Neural cell (in vitro differentiated cells): ENCODE measurements at regions not wholly inside any gene's neighbourhood (a gene's known extent, or its start where the extent isn't known, plus 50 kb on each side); places are given as distances from the start of the nearest gene placed in this dataset.

Source experiments
- EP300 ChIP-seq: fragments of 450-650 bp; conservative IDR thresholded peaks from 2 replicates; pipeline ENCODE4 v1.6.1; 2014; ENCODE audit warnings: antibody characterized with exemption, mild to moderate bottlenecking, moderate library complexity; ENCODE audit not compliant: poor library complexity, severe bottlenecking
- EZH2 ChIP-seq: fragments of 200-600, 300-800 bp; shearing (Covaris generic), sonication (generic); IDR thresholded peaks from 2 replicates; pipeline ENCODE4 v1.6.1; 2014; ENCODE audit warnings: antibody characterized with exemption, low read length, borderline replicate concordance, mild to moderate bottlenecking; ENCODE audit not compliant: insufficient read depth, poor library complexity, severe bottlenecking
- POLR2AphosphoS5 ChIP-seq: IDR thresholded peaks from 2 replicates; pipeline ENCODE4 v1.6.1; 2012
- RAD21 ChIP-seq: fragments of 450-650 bp; conservative IDR thresholded peaks from 2 replicates; pipeline ENCODE4 v1.6.1; 2014; ENCODE audit warnings: antibody characterized with exemption, mild to moderate bottlenecking, moderate library complexity
- SMC3 ChIP-seq: fragments of 450-650 bp; conservative IDR thresholded peaks from 2 replicates; pipeline ENCODE4 v1.6.1; 2014; ENCODE audit warnings: antibody characterized with exemption, mild to moderate bottlenecking, moderate library complexity; ENCODE audit not compliant: poor library complexity
- TAF1 ChIP-seq: IDR thresholded peaks from 2 replicates; pipeline ENCODE4 v1.6.1; 2012; ENCODE audit warnings: low read depth
- TF ChIP-seq, protein P1 (sequence below): fragments of 450-650 bp; IDR thresholded peaks from 2 replicates; pipeline ENCODE4 v1.5.1; 2014; ENCODE audit warnings: antibody characterized with exemption, mild to moderate bottlenecking, moderate library complexity; ENCODE audit not compliant: poor library complexity, severe bottlenecking
- TF ChIP-seq, protein P2 (sequence below): IDR thresholded peaks from 2 replicates; pipeline ENCODE4 v1.6.1; 2012; ENCODE audit warnings: borderline replicate concordance

DNA sequence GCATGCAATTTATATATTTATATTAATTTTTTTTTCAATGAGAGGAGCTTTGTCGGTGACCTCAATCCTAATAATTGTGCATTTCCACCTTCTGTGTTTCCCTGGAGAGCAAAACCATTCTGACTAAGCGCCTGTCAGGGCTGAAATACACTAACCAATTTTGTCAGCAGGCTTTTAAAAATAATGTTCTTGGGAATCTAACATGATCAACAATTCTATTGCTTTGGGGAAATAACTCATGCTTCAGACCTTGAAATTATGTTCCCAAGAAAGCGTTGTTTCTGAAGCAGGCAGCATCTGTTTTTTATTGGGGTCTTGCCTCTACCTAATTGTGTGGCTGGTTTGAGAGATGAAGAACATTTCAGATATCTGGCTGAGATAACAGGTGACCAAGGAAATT, 129.1 kb upstream of the ALKAL2 start:
- TF ChIP-seq, protein P1, sequence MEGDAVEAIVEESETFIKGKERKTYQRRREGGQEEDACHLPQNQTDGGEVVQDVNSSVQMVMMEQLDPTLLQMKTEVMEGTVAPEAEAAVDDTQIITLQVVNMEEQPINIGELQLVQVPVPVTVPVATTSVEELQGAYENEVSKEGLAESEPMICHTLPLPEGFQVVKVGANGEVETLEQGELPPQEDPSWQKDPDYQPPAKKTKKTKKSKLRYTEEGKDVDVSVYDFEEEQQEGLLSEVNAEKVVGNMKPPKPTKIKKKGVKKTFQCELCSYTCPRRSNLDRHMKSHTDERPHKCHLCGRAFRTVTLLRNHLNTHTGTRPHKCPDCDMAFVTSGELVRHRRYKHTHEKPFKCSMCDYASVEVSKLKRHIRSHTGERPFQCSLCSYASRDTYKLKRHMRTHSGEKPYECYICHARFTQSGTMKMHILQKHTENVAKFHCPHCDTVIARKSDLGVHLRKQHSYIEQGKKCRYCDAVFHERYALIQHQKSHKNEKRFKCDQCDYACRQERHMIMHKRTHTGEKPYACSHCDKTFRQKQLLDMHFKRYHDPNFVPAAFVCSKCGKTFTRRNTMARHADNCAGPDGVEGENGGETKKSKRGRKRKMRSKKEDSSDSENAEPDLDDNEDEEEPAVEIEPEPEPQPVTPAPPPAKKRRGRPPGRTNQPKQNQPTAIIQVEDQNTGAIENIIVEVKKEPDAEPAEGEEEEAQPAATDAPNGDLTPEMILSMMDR: no peak
- TF ChIP-seq TAF1: no peak
- TF ChIP-seq POLR2AphosphoS5: no peak
- no peak for TF ChIP-seq RAD21
- TF ChIP-seq EP300: no peak
- TF ChIP-seq, protein P2, sequence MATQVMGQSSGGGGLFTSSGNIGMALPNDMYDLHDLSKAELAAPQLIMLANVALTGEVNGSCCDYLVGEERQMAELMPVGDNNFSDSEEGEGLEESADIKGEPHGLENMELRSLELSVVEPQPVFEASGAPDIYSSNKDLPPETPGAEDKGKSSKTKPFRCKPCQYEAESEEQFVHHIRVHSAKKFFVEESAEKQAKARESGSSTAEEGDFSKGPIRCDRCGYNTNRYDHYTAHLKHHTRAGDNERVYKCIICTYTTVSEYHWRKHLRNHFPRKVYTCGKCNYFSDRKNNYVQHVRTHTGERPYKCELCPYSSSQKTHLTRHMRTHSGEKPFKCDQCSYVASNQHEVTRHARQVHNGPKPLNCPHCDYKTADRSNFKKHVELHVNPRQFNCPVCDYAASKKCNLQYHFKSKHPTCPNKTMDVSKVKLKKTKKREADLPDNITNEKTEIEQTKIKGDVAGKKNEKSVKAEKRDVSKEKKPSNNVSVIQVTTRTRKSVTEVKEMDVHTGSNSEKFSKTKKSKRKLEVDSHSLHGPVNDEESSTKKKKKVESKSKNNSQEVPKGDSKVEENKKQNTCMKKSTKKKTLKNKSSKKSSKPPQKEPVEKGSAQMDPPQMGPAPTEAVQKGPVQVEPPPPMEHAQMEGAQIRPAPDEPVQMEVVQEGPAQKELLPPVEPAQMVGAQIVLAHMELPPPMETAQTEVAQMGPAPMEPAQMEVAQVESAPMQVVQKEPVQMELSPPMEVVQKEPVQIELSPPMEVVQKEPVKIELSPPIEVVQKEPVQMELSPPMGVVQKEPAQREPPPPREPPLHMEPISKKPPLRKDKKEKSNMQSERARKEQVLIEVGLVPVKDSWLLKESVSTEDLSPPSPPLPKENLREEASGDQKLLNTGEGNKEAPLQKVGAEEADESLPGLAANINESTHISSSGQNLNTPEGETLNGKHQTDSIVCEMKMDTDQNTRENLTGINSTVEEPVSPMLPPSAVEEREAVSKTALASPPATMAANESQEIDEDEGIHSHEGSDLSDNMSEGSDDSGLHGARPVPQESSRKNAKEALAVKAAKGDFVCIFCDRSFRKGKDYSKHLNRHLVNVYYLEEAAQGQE: no peak
- no peak for TF ChIP-seq EZH2
- no peak for TF ChIP-seq SMC3
